ENCODE measurements at regions not wholly inside any gene's neighbourhood (a gene's known extent, or its start where the extent isn't known, plus 50 kb on each side); places are given as distances from the start of the nearest gene placed in this dataset.

DNA sequence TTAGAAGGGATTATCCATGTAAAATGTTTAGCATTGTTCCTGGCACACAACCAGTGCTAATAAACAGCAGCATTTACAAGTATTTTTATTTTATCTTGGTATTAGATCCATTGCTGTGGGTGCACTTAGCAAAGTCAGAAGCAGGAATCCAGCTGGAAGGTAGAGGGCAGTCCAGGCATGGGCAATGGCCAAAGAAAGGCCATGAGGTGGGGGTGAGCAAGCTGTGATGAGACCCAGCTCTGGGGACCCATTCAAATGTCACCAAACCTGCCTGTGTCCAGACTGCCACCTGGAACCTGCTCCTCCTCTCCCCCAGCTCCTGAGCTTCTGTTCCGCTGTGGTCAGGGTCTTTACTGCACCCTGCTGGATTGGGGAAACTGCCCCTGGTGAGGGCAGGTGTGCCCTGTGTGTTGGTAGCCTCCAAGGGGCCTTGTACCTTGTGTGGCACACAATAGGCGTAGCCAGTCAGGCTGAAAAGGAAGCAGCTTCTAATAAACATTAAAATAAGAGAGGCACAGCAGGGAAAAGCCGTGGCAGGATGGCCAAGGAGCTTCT is 118.0 kb upstream of the CRHR1 start:
- TF ChIP-seq CTCF (IDR thresholded peaks at IDR 0.05) (no peak), POLR2A (IDR thresholded peaks at IDR 0.05) (no peak)

Measured in breast epithelium (tissue), 3 donors.